DOHH2 (cell line): ENCODE measurements at regions not wholly inside any gene's neighbourhood (a gene's known extent, or its start where the extent isn't known, plus 50 kb on each side); places are given as distances from the start of the nearest gene placed in this dataset.

ENCODE experiments used
- EZH2phosphoT487 ChIP-seq: fragments of 200-600 bp; sonication (generic); IDR thresholded peaks from 2 replicates; pipeline ENCODE4 v1.6.1; 2017; ENCODE audit warnings: borderline replicate concordance, mild to moderate bottlenecking, antibody characterized with exemption, low read length, moderate library complexity, mixed read lengths
- TF ChIP-seq, protein P1 (sequence below): fragments of 200-600 bp; sonication (generic); IDR thresholded peaks from one replicate; pipeline ENCODE4 v1.5.1; 2014; ENCODE audit warnings: antibody characterized with exemption, mild to moderate bottlenecking, low read depth, low read length; ENCODE audit not compliant: poor library complexity, severe bottlenecking

DNA sequence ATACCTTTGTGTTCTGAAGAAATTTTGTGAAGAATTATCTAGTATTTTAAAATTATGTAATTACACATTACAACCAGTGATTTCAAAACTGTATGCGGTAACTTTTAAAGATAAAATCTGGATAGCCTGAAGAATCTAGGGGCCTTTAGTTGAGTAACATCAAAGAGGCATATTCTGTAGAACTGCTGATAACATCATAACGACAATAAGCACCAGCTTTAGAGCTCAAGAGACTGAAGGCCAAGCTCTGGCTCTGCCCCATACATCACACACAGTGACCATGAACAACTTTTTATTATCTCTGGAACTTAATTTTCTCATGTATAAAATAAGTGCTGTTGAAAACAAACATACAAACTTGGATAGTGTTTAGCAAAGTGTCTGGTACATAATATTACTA lies 121.1 kb upstream of the RHOBTB1 start:
- TF ChIP-seq, protein P1, sequence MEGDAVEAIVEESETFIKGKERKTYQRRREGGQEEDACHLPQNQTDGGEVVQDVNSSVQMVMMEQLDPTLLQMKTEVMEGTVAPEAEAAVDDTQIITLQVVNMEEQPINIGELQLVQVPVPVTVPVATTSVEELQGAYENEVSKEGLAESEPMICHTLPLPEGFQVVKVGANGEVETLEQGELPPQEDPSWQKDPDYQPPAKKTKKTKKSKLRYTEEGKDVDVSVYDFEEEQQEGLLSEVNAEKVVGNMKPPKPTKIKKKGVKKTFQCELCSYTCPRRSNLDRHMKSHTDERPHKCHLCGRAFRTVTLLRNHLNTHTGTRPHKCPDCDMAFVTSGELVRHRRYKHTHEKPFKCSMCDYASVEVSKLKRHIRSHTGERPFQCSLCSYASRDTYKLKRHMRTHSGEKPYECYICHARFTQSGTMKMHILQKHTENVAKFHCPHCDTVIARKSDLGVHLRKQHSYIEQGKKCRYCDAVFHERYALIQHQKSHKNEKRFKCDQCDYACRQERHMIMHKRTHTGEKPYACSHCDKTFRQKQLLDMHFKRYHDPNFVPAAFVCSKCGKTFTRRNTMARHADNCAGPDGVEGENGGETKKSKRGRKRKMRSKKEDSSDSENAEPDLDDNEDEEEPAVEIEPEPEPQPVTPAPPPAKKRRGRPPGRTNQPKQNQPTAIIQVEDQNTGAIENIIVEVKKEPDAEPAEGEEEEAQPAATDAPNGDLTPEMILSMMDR = no peak
- TF ChIP-seq EZH2phosphoT487 = no peak
